ENCODE measurements at regions not wholly inside any gene's neighbourhood (a gene's known extent, or its start where the extent isn't known, plus 50 kb on each side); places are given as distances from the start of the nearest gene placed in this dataset.

GRCh38 chr10:113469796-113470195 is 83.1 kb upstream of the HABP2 start:
- Histone ChIP-seq H3K36me3 (no peaks in the 10 kb centered on the region), H3K9me3 (no peaks in the 10 kb centered on the region), H3K4me3 (no peak overlapping the region), H3K27me3 (no peaks in the 10 kb centered on the region)
- no peak for DNase-seq

- Histone ChIP-seq H3K27me3 (no peaks in the 10 kb centered on the region), H3K9me3 (no peaks in the 10 kb centered on the region), H3K36me3 (no peaks in the 10 kb centered on the region), H3K4me3 (no peak overlapping the region)
- DNase-seq, result no peak
Measured at GRCh38 chr10:113470372-113471240, 82.2 kb upstream of the HABP2 start.

- no peaks in the 10 kb centered on the region for H3K36me3 ChIP-seq
Measured at GRCh38 chr10:113471241-113471996, 81.4 kb upstream of the HABP2 start.

GRCh38 chr10:113473011-113473410 is 79.8 kb upstream of the HABP2 start:
- Histone ChIP-seq H3K36me3 (no peaks in the 10 kb centered on the region), H3K4me3 (no peak overlapping the region), H3K27me3 (no peaks in the 10 kb centered on the region), H3K9me3 (no peaks in the 10 kb centered on the region)
- DNase-seq, result no peak

More at GRCh38 chr10:113471241-113471996, 81.4 kb upstream of the HABP2 start:
- DNase-seq, result no peak
- no peaks in the 10 kb centered on the region for H3K27me3 ChIP-seq
- no peak overlapping the region for H3K4me3 ChIP-seq
- no peaks in the 10 kb centered on the region for H3K9me3 ChIP-seq

- Histone ChIP-seq H3K36me3 (no peaks in the 10 kb centered on the region), H3K27me3 (no peaks in the 10 kb centered on the region), H3K9me3 (peaks cover 4% of the 10 kb centered on the region), H3K4me3 (no peak overlapping the region)
- DNase-seq, result no peak
Measured at GRCh38 chr10:113473851-113474250, 79.0 kb upstream of the HABP2 start.

GRCh38 chr10:113474752-113475151 is 78.1 kb upstream of the HABP2 start:
- no peaks in the 10 kb centered on the region for H3K27me3 ChIP-seq
- DNase-seq, result peak; percentile 34
- peaks cover 10% of the 10 kb centered on the region for H3K9me3 ChIP-seq
- H3K36me3 ChIP-seq, result no peaks in the 10 kb centered on the region
- H3K4me3 ChIP-seq, result no peak overlapping the region

GRCh38 chr10:113475381-113475807 is 77.5 kb upstream of the HABP2 start:
- peaks cover 14% of the 10 kb centered on the region for H3K9me3 ChIP-seq
- no peaks in the 10 kb centered on the region for H3K36me3 ChIP-seq
- H3K4me3 ChIP-seq, result no peak overlapping the region
- DNase-seq, result peak; percentile 79
- no peaks in the 10 kb centered on the region for H3K27me3 ChIP-seq

- peaks cover 18% of the 10 kb centered on the region for H3K9me3 ChIP-seq
- no peaks in the 10 kb centered on the region for H3K36me3 ChIP-seq
- no peaks in the 10 kb centered on the region for H3K27me3 ChIP-seq
- no peak for DNase-seq
- no peak overlapping the region for H3K4me3 ChIP-seq
Measured at GRCh38 chr10:113476191-113476590, 76.7 kb upstream of the HABP2 start.

GRCh38 chr10:113476673-113477072 is 76.2 kb upstream of the HABP2 start:
- peaks cover 18% of the 10 kb centered on the region for H3K9me3 ChIP-seq
- DNase-seq, result no peak
- no peaks in the 10 kb centered on the region for H3K27me3 ChIP-seq
- H3K36me3 ChIP-seq, result no peaks in the 10 kb centered on the region
- H3K4me3 ChIP-seq, result no peak overlapping the region

- no peak for DNase-seq
- Histone ChIP-seq H3K4me3 (no peak overlapping the region), H3K27me3 (no peaks in the 10 kb centered on the region), H3K36me3 (no peaks in the 10 kb centered on the region), H3K9me3 (peaks cover 22% of the 10 kb centered on the region)
Measured at GRCh38 chr10:113477451-113477850, 75.4 kb upstream of the HABP2 start.

GRCh38 chr10:113479346-113480080 is 73.3 kb upstream of the HABP2 start:
- H3K36me3 ChIP-seq, result no peaks in the 10 kb centered on the region
- no peak for DNase-seq
- H3K27me3 ChIP-seq, result no peaks in the 10 kb centered on the region
- no peak overlapping the region for H3K4me3 ChIP-seq
- peaks cover 22% of the 10 kb centered on the region for H3K9me3 ChIP-seq

GRCh38 chr10:113480081-113480360 is 72.8 kb upstream of the HABP2 start:
- DNase-seq, result no peak
- Histone ChIP-seq H3K36me3 (no peaks in the 10 kb centered on the region), H3K9me3 (peaks cover 22% of the 10 kb centered on the region), H3K27me3 (no peaks in the 10 kb centered on the region), H3K4me3 (no peak overlapping the region)

GRCh38 chr10:113480851-113481502 is 71.9 kb upstream of the HABP2 start:
- peaks cover 22% of the 10 kb centered on the region for H3K9me3 ChIP-seq
- no peaks in the 10 kb centered on the region for H3K36me3 ChIP-seq
- H3K4me3 ChIP-seq, result no peak overlapping the region
- no peaks in the 10 kb centered on the region for H3K27me3 ChIP-seq
- DNase-seq, result no peak

GRCh38 chr10:113484487-113484886 is 68.4 kb upstream of the HABP2 start:
- DNase-seq, result no peak
- Histone ChIP-seq H3K27me3 (no peaks in the 10 kb centered on the region), H3K9me3 (peaks cover 14% of the 10 kb centered on the region), H3K36me3 (no peaks in the 10 kb centered on the region), H3K4me3 (no peak overlapping the region)

- no peak for DNase-seq
- Histone ChIP-seq H3K27me3 (no peaks in the 10 kb centered on the region), H3K9me3 (peaks cover 6% of the 10 kb centered on the region), H3K36me3 (no peaks in the 10 kb centered on the region), H3K4me3 (no peak overlapping the region)
Measured at GRCh38 chr10:113485736-113486135, 67.1 kb upstream of the HABP2 start.

- H3K36me3 ChIP-seq, result no peaks in the 10 kb centered on the region
- no peaks in the 10 kb centered on the region for H3K27me3 ChIP-seq
- no peak for DNase-seq
- peaks cover 4% of the 10 kb centered on the region; the same call in 1 of the 2 replicates for H3K9me3 ChIP-seq
- no peak overlapping the region for H3K4me3 ChIP-seq
Measured at GRCh38 chr10:113486531-113486930, 66.3 kb upstream of the HABP2 start.

GRCh38 chr10:113487154-113487553 is 65.7 kb upstream of the HABP2 start:
- Histone ChIP-seq H3K4me3 (no peak overlapping the region), H3K36me3 (no peaks in the 10 kb centered on the region), H3K9me3 (peaks cover under 1% of the 10 kb centered on the region; the same call in 1 of the 2 replicates), H3K27me3 (no peaks in the 10 kb centered on the region)
- DNase-seq, result no peak

Data from MG63 (cell line).